Stimulated activated CD4-positive, alpha-beta T cell treated with anti-CD3 and anti-CD28 coated beads, Interleukin-2, amount 100 ng/mL, for 48 hours (primary cell): ENCODE measurements at regions not wholly inside any gene's neighbourhood (a gene's known extent, or its start where the extent isn't known, plus 50 kb on each side); places are given as distances from the start of the nearest gene placed in this dataset.

Experiments
- DNase-seq, 2 donors: peaks; one replicate each; pipeline ENCODE4 v3.0.0-alpha.2; 2020

GRCh38 chr2:176544991-176545956 is 276.0 kb downstream of the MTX2 start:
- no peak for DNase-seq

DNA sequence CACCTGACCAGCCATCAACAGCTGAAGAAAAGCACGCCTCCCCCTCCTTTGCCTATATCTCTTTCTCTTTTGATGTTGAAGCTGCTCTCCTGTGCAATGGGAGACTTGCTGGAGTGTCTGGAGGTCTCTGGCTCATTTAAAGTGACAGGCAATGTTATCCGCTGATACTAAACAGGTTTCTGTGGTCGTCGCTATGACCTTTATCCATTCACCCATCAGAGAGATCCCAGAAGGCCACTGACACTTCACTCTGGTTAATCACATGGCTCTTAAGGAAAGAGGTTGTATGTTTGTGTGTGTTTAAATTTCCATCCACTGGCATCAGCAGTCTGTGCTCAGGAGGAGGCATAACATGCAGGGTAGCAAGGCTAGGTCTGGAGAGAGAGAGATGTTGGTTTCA is 277.3 kb downstream of the MTX2 start:
- DNase-seq = no peak

GRCh38 chr2:176552501-176553135 is 283.4 kb downstream of the MTX2 start:
- no peak for DNase-seq

DNA sequence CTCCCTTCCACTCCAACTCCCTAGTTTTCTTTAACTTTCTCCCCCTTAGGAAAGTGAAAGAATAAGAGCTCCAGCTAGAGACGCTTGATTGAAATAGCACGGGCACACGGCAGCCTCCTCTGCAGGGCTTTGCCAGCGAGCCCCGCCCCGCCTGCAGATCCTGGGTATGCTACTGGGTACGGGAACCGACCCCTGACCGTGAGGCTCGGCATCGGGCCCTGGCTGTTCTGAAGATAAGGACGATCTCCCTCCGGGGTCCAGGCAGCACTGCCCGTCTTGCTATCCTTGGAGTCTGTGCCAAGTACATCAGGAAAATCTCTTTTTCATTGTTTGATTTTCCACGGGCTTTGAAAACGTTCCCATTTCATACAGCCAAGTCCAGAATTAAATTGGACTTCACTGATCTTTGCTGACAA is 284.5 kb downstream of the MTX2 start:
- DNase-seq = peak; percentile 0 to 18

- peak; percentile 8 to 14 for DNase-seq
Measured at GRCh38 chr2:176554101-176555048, 285.1 kb downstream of the MTX2 start.

- DNase-seq = no peak
Measured at GRCh38 chr2:176555112-176555511, 285.9 kb downstream of the MTX2 start.

DNA sequence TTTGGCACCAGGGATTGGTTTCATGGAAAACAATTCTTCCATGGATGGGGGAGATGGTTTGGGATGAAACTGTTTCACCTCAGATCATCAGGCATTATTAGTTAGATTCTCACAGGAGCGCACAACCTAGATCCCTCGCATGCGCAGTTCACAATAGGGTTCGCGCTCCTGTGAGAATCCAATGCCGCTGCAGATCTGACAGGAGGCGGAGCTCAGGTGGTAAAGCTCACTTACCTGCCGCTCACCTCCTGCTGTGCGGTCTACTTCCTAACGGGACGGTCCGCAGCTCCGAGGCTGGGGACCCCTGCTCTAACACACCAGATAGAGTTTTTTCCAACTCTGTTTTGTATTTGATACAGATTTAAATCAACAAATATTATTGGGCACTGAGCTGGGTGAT is 286.5 kb downstream of the MTX2 start:
- DNase-seq = no peak

DNA sequence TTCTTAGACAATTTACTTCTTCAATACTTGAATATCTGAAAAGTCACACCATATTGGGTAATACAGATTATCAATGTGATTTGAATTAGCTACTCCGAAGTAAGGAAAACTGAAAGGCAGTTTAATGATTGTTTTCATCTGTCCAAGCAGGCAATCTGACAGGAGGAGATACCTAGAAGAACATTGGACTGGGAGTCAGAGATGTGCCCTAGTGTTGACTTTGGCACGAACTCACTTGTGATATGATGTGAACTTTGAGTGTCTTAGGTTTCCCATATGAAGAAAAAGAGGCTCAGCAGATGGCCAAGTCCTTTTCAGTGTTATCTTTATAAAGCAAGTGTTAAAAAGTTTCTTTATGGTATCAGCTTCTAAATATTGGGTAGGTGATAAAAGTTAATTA is 287.1 kb downstream of the MTX2 start:
- DNase-seq = no peak

GRCh38 chr2:176557821-176558220 is 288.6 kb downstream of the MTX2 start:
- no peak for DNase-seq

DNA sequence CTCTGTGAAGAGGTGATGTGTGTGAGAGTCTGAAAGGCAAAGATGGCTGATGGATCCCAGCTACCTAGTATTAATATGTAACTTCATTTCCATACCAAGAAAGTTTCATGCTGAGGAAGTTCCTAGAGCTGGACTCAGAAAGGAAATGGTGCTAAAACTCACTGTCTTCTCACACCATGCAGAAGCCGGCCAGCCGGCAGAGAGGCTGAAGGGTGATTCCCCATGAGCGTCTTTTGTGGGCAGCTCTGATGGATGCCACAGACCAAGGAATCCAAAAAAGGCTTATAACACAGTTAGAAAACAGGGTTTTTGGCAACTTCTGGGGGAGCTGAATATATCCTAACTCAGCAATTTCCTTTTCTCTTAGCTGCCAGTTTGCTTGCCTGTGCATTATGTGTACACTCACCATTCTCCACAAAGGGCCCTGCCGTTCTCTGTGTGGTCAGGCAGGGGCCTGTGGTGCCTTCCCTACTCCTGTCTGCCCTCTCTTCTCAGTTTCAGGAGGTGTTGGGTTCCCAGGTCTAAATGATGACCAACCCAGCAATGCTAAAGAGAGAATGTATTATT is 289.4 kb downstream of the MTX2 start:
- DNase-seq = no peak

GRCh38 chr2:176560296-176560695 is 291.1 kb downstream of the MTX2 start:
- no peak for DNase-seq

GRCh38 chr2:176561706-176562105 is 292.5 kb downstream of the MTX2 start:
- no peak for DNase-seq

GRCh38 chr2:176562359-176563078 is 293.3 kb downstream of the MTX2 start:
- no peak for DNase-seq

- DNase-seq = no peak
Measured at GRCh38 chr2:176565641-176566323, 296.5 kb downstream of the MTX2 start.

GRCh38 chr2:176566496-176566895 is 297.3 kb downstream of the MTX2 start:
- DNase-seq = no peak

DNA sequence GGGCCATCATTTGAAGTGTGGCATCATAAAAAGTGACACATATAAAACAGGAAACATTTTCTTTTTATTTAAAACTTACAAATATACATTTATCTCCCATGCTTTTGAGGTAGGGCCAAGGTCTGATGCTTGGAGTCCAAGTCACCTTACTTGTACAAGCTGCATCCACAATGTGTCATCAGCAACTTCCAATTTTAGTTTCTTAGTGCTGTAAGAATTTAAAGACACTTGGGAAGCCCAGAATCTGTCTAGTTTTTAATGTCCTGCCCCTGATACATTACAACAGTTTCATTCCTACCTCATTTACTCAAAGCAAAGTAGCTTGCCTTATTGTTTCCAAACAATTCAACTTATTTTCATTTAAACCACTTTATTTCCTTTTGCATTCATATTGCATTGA is 297.7 kb downstream of the MTX2 start:
- DNase-seq = no peak

GRCh38 chr2:176567361-176567760 is 298.1 kb downstream of the MTX2 start:
- DNase-seq = no peak

DNA sequence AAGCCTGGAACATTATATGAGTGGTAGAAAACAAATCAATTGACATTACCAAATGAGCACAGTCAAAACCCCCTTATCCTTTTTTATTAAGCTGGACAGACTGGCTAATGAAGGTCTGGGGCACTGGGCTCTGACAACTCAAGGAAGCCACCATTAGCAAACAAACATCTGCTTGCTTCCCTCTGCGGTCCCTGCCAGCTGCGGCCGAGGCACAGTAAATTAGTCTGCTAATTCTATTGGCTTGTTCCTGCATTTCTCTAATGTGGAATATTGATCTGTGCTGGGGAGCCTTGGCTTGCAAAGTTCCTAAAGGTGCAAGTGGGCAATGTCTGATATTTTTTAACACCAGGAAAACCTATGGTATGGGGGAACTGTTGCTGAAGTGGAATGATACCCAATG is 300.3 kb downstream of the MTX2 start:
- no peak for DNase-seq

DNA sequence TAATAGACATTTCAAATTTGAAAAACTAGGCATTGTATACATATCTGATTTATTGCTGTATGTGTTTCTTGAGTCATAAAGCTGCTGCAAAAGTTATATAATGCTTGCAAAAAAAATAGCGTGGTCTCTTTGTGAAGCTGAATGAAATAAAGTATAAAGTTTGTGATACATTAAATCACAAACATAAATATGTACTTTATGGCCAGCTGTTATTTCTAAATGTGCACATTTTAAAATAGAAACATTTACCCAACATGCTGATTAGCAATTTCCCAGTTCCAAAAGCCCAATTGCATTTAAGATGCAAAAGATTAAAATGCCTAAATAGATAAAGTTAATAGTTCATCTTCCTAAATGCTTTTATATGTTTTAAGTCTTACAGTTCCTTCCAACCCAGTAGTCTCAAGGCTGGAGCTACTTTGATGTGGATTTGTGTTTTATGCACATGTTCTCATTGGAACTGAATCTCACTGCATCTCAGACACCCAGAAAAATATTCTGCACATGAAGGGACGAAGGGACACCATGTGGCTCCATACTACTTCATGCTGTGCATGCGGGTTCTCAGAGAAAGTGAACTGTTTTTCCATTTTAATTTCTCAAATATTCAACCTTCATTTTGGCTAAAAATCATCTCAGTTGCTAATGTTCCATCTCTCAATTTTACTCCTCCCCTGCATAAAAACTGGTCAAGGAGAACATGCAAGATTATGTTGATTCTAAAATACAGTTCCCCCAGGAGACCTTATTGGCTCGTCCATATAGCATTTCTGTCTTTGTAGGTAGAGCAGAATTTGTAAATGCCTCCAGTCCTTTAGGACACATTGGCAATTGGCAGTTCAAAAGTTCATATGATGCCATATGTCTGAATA is 304.6 kb downstream of the MTX2 start:
- DNase-seq = no peak

- no peak for DNase-seq
Measured at GRCh38 chr2:176574484-176575236, 305.4 kb downstream of the MTX2 start.
